Right atrium auricular region (tissue), 2 donors: ENCODE measurements at regions not wholly inside any gene's neighbourhood (a gene's known extent, or its start where the extent isn't known, plus 50 kb on each side); places are given as distances from the start of the nearest gene placed in this dataset.

Experiments
- DNase-seq: peaks from one replicate; pipeline ENCODE4 v3.0.0-alpha.2; 2019; ENCODE audit warnings: low spot score
- H3K27ac ChIP-seq, 2 donors: fragments of 200-600 bp; sonication (generic); 1 replicate in 1 of 2; 2 replicates in 1 of 2; pipeline ENCODE4 v1.5.1; 2016 to 2019
- H3K27me3 ChIP-seq, 2 donors: fragments of 200-600 bp; sonication (generic); one replicate each; pipeline versions ENCODE4 v1.5.1 to v1.6.0; 2017 to 2019
- H3K36me3 ChIP-seq: fragments of 200-600 bp; sonication (generic); one replicate; pipeline ENCODE4 v1.5.1; 2016
- H3K4me1 ChIP-seq, 2 donors: fragments of 200-600 bp; sonication (generic); one replicate each; pipeline versions ENCODE4 v1.5.1 to v1.6.0; 2017 to 2019
- H3K4me3 ChIP-seq, 2 donors: fragments of 200-600 bp; sonication (generic); 1 replicate in 1 of 2; 2 replicates in 1 of 2; pipeline ENCODE4 v1.5.1; 2017 to 2019; ENCODE audit warnings: mild to moderate bottlenecking in 1 of 2, moderate library complexity in 1 of 2
- H3K9me3 ChIP-seq, 2 donors: fragments of 200-600 bp; sonication (generic); one replicate each; pipeline ENCODE4 v1.5.1; 2019
- CTCF ChIP-seq, 2 donors: fragments of 200-600 bp; sonication (generic); IDR thresholded peaks; one replicate each; pipeline ENCODE4 v1.5.1; 2019; ENCODE audit warnings: antibody characterized with exemption in 2 of 2

GRCh38 chr1:88188038-88188437 lies 496.0 kb upstream of the PKN2 start:
- Histone ChIP-seq H3K27me3 (no peaks in the 10 kb centered on the region), H3K9me3 (no peaks in the 10 kb centered on the region), H3K36me3 (no peaks in the 10 kb centered on the region), H3K27ac (no peak overlapping the region), H3K4me1 (no peaks in the 10 kb centered on the region), H3K4me3 (no peak overlapping the region)
- no peak for TF ChIP-seq CTCF (IDR thresholded peaks at IDR 0.05)
- no peak for DNase-seq

GRCh38 chr1:88189525-88189924 lies 494.5 kb upstream of the PKN2 start:
- Histone ChIP-seq H3K27ac (no peak overlapping the region), H3K27me3 (no peaks in the 10 kb centered on the region), H3K4me3 (no peak overlapping the region), H3K9me3 (no peaks in the 10 kb centered on the region), H3K4me1 (no peaks in the 10 kb centered on the region), H3K36me3 (no peaks in the 10 kb centered on the region)
- no peak for TF ChIP-seq CTCF (IDR thresholded peaks at IDR 0.05)
- no peak for DNase-seq

- no peak overlapping the region for H3K27ac ChIP-seq
- TF ChIP-seq CTCF (IDR thresholded peaks at IDR 0.05), result no peak
- DNase-seq, result no peak
- no peaks in the 10 kb centered on the region for H3K27me3 ChIP-seq
- H3K36me3 ChIP-seq, result no peaks in the 10 kb centered on the region
- no peaks in the 10 kb centered on the region for H3K4me1 ChIP-seq
- no peak overlapping the region for H3K4me3 ChIP-seq
- H3K9me3 ChIP-seq, result no peaks in the 10 kb centered on the region
These were observed 492.2 kb upstream of the PKN2 start for GRCh38 chr1:88191917-88192316.

GRCh38 chr1:88194542-88194941 lies 489.5 kb upstream of the PKN2 start:
- no peaks in the 10 kb centered on the region for H3K9me3 ChIP-seq
- no peaks in the 10 kb centered on the region for H3K27me3 ChIP-seq
- no peak for DNase-seq
- no peak for TF ChIP-seq CTCF (IDR thresholded peaks at IDR 0.05)
- no peaks in the 10 kb centered on the region for H3K4me1 ChIP-seq
- H3K27ac ChIP-seq, result no peak overlapping the region
- H3K4me3 ChIP-seq, result no peak overlapping the region
- no peaks in the 10 kb centered on the region for H3K36me3 ChIP-seq

GRCh38 chr1:88200545-88200944 lies 483.5 kb upstream of the PKN2 start:
- Histone ChIP-seq H3K36me3 (no peaks in the 10 kb centered on the region), H3K27me3 (no peaks in the 10 kb centered on the region), H3K4me3 (no peak overlapping the region)

More at GRCh38 chr1:88200545-88200944, 483.5 kb upstream of the PKN2 start:
- H3K9me3 ChIP-seq, result no peaks in the 10 kb centered on the region
- DNase-seq, result no peak
- H3K27ac ChIP-seq, result no peak overlapping the region
- no peaks in the 10 kb centered on the region for H3K4me1 ChIP-seq
- TF ChIP-seq CTCF (IDR thresholded peaks at IDR 0.05), result no peak
